Heart left ventricle (tissue), 13 donors: ENCODE measurements at regions not wholly inside any gene's neighbourhood (a gene's known extent, or its start where the extent isn't known, plus 50 kb on each side); places are given as distances from the start of the nearest gene placed in this dataset.
A peak's percentile ranks its signal among the peaks of the same experiment; 100 is the strongest.
"Not testable (repeated sequence)": the region's sequence is repeated elsewhere in the genome, so short reads cannot be mapped to it uniquely, and the experiment has no call there.

Experiments used
- POLR2A ChIP-seq, 2 donors: fragments of 450-650 bp; IDR thresholded peaks; one replicate each; pipeline ENCODE4 v1.6.1; 2017; ENCODE audit warnings: antibody characterized with exemption in 2 of 2, mild to moderate bottlenecking in 2 of 2, moderate library complexity in 2 of 2
- TF ChIP-seq, protein P1 (sequence below), 12 donors: fragments of 200-600 bp; sonication (generic) in 4 of 12; IDR thresholded peaks; one replicate each; pipeline versions ENCODE4 v1.5.0 to v1.8.0; 2018 to 2022; ENCODE audit warnings: antibody characterized with exemption in 12 of 12, mild to moderate bottlenecking in 5 of 12
- donor health status: ischemic (EF 13 %, LVEDD 7.1; RV severe dilation, severe dysfunction).
- donor health status: DM: no; HTN: yes; CAD: no.
- donor health status: DM: no; HTN: no; CAD: no.
- donor health status: ischemic (EF 25% LVEDD 6.9; RV normal size, moderate dysfunction).
- donor health status: ischemic (EF 25% LVEDD 5.7; RV mildly dilated, moderate dysfunction).
- donor health status: ischemic (EF 35%, LVEDD 5.7; RV mildly dilated, moderate dysfunction).
- donor health status: nonischemic (EF 11% LVEDD 7.7; RV severe dilation, severe dysfunction).
- donor health status: DM: yes; HTN: yes; CAD: no.
- donor health status: PGD.
- donor health status: ischemic (EF 29% LVEDD 5.4; RV normal size, mild dysfunction).
- donor health status: nonischemic (EF 23%, LVEDD 6.1; RV moderate dilation, normal function).

DNA sequence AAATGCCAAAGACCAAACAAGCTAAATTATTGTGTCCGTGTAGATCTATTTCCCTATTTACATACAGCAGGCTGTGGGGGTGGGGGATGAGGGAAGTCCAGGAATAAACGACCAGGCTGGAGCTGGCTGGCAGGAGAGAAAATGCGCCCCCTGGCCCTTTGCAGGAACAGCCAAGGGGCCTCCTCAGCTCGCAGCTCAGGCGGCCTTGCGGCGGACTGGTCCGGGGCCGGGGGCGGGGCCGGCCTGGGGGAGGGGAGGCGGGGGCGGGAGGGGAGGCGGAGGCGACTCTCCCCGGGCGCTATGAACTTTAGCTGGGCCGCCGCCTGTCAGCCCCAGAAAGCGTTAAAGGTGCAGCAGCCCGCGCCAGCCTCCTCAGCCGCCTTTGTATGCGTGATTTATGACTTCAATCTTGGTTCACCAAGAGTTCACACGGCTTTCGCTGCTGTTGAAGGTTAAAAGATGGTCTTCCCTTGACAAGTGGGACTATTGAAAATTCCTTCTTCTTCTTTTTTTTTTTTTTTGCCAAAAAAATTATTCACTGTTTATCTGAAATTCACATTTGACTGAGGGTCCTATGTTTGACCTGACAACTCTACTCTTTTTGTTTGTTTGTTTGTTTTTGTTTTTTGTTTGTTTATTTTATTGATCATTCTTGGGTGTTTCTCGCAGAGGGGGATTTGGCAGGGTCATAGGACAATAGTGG is 967.0 kb upstream of the DEFB115 start:
- TF ChIP-seq, protein P1, sequence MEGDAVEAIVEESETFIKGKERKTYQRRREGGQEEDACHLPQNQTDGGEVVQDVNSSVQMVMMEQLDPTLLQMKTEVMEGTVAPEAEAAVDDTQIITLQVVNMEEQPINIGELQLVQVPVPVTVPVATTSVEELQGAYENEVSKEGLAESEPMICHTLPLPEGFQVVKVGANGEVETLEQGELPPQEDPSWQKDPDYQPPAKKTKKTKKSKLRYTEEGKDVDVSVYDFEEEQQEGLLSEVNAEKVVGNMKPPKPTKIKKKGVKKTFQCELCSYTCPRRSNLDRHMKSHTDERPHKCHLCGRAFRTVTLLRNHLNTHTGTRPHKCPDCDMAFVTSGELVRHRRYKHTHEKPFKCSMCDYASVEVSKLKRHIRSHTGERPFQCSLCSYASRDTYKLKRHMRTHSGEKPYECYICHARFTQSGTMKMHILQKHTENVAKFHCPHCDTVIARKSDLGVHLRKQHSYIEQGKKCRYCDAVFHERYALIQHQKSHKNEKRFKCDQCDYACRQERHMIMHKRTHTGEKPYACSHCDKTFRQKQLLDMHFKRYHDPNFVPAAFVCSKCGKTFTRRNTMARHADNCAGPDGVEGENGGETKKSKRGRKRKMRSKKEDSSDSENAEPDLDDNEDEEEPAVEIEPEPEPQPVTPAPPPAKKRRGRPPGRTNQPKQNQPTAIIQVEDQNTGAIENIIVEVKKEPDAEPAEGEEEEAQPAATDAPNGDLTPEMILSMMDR (IDR thresholded peaks at IDR 0.05) = peak in 1 of 12 donors; percentile 37
- not testable (repeated sequence) for TF ChIP-seq POLR2A (IDR thresholded peaks at IDR 0.05)
